HG02623 (cell line): ENCODE measurements at regions not wholly inside any gene's neighbourhood (a gene's known extent, or its start where the extent isn't known, plus 50 kb on each side); places are given as distances from the start of the nearest gene placed in this dataset.
A peak's percentile ranks its signal among the peaks of the same experiment; 100 is the strongest.
"Not testable (repeated sequence)": the region's sequence is repeated elsewhere in the genome, so short reads cannot be mapped to it uniquely, and the experiment has no call there.

Experiments used
- ATAC-seq: cut with Tn5 transposase; IDR thresholded peaks from one replicate; pipeline ENCODE4 v1.9.1; 2021; ENCODE audit warnings: moderate library complexity; ENCODE audit not compliant: unreplicated experiment

GRCh38 chr14:30256627-30257026, 302.3 kb upstream of the G2E3 start:
- no peak for ATAC-seq

DNA sequence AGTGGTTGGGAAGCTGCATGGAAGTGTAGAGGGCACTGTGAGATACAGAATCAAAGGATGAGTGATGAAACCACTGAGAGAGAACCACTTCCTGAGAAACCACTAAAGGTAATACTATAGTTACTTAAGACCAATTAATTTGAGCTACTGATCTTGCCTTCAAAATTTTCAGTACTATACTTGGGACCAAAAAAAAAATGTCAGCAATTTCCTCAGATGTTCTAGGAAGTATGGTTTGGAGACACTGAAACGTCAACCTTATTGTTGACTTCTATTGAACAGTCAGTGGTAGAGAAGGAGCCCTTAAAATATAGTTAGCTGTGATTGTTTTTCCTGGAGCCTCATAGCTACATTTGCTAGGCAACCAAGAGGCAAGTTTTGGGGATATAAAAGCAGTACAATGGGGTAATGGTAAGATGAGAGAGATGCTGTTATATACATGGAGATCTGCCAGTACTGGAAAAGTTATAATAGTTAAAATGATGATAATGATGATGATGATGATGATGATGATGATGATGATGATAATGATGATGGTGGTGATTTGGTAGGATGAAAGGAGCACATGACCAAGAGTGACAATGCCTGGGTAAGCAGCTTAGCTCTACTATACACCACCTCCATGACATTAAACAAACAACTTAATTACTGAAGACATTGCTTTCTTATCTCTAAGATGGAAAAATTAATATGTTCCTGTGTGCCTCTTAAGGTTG, 300.9 kb upstream of the G2E3 start:
- no peak for ATAC-seq

GRCh38 chr14:30260833-30261607, 297.9 kb upstream of the G2E3 start:
- no peak for ATAC-seq

DNA sequence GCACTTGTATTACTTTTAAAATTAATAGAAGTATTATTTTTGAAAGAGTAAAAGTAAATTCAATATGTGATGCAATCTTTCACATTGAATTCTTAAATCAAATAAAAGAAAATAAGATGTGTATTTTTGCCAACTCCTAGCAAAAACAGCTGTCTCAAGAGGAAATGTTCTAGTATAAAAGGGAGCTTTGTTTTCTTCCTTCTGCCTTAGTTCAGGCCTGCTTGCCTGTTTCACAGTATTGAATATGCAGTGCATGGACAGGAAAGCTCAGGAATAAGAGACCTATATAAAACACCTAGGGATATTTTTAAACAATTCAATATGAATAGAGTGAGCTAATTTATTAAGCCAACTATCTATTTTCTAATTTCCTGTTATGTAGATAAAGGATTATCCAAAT, 294.8 kb upstream of the G2E3 start:
- no peak for ATAC-seq

DNA sequence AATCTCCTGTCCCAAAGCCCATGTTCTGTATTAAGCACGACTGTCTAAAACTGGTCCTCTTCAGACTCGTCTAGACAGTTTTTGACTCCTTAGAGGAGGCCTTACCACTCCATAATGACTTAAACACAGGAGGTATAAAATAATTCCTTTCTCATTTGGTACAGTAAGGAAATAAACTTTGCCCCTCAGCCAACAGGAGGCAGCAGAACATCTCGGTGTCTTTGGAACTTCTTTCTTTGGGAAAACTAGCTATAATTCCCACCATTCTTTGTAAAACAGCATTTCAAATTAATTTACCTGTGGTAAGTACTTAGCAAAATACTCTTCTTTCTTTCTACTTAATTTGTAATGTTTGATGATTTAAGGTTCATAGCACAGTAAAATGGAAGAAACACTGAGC, 292.7 kb upstream of the G2E3 start:
- no peak for ATAC-seq

DNA sequence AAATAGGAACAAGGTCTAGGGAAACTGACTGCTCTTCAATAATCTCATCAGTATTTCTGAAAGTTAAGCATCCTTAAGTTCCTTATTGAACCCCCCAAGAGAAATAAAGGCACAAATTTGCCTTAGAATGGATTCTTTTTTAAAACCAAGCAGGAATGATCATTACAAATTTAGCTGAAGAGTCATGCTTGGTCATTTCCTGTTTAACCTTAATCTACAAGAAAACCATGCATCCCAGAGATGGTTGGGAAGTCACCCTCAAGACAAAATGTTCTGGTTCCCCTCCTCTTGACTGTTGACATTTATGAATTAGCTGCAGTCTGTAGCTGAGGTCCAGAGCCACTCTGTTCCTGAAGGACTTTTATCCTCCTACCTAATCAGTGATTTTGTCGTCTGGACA, 291.8 kb upstream of the G2E3 start:
- ATAC-seq: no peak

- ATAC-seq: peak; percentile 99
Measured at GRCh38 chr14:30270200-30271161, 288.5 kb upstream of the G2E3 start.

GRCh38 chr14:30271811-30272323, 287.1 kb upstream of the G2E3 start:
- ATAC-seq: no peak

DNA sequence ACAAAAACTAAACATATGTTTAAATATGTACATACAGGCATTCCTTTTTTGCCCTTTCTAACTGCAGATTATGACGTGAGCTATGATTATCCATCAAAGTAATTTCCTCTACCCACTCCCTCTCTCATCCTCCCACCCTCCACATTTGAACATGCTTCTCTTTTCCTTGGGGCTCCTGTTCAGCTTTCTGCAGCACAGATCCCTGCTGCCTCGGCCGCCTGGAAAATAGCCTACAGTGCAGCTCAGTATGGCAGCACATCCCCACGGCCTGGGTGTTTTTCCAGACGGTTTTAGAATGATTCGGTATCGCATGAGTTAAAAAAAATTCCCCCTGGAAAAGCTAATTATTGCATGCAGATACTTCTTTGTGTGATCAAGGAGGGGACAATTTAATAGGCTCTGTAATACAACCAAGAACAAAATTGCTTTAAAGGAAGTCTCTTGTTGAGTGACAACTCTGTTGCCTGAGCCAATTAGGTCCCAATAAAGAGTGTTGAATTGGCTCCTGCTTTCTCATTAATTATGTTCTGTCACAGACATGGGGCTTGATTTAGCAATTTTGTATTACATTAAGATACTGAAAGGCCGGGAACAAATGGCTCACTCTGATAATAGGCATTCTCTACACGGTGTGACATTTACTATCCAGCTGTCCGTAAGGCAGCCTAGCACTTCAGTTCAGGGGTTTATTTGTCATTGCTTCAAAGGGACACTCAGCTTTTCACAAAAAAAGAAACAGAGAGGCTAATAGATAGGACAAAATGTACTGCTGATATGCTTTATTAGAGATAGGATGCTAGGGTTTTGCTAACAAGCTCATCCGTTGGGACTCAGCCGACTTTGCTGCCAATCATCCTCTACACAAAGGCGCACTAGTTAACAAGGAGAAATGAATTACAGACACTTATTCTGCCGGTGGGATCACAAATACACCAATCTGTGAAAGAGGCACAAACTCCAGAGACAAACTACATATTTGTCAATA, 285.8 kb upstream of the G2E3 start:
- no peak for ATAC-seq

DNA sequence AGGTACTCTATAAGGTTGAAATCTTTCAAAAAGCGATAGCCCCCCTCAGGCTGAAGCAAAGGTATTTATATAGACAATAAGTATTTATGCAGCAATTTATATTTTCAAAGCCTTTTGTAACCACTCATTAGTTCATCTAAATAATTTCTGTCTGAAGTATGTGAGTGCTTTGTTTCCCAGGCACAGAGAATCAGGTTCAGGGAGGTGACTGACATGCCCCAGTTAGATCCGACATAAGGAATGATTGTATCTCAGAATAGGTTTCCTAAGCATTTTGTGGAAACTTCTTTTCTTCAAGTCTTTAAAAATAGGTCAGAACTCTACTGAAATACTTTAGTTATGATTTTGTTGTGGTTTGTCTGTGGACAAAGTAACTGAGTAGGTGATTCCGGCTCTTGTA, 283.4 kb upstream of the G2E3 start:
- no peak for ATAC-seq

- ATAC-seq: no peak
Measured at GRCh38 chr14:30277268-30277667, 281.7 kb upstream of the G2E3 start.

GRCh38 chr14:30278856-30279255, 280.1 kb upstream of the G2E3 start:
- ATAC-seq: not testable (repeated sequence)

DNA sequence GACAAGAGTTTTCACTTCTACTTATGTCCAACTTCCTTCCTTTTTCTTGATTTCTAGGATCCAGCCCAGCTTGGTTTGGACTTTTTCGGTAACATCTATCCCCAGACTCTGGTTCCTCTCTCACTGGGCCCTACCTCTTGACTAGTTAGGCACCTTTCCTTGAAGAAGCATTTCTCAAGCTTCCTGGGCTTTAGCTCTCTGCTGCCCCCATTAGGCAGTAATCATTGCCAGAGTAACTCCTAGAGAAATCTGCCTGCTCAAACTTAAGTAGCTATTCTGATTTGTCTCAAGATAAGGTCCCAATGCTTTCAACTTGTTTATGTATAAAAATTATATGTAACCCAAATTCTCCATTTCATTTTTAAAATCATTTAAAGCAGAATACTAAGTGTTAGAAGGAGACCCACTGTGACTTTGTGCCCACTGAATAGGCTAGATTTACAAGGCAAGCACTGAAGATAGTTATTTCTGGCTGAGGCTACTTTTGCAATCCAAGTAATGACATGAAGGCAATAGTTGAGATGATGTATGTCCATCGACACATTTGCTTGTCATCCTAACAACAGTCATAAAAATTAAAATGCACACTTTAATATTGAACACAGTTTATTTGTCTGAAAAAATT, 275.0 kb upstream of the G2E3 start:
- no peak for ATAC-seq

DNA sequence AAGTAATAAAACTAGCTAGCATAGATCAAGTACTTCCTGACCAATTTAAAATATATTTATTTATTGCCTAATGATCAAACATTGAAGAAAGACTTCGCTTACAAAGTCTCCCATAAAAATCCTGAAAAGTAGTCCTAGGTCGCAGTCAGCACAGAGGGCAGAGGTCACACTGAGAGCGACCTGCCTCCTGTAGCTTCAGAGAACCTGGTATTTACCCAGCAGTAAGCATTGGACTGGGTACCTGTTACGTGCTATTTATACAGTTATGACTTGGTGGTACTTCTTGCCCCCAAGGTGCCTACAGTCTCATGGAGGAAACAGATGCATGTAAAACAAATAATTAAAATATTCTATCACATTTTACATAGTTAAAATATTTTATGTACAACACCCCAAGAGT, 274.1 kb upstream of the G2E3 start:
- no peak for ATAC-seq

GRCh38 chr14:30287579-30288445, 271.1 kb upstream of the G2E3 start:
- no peak for ATAC-seq

DNA sequence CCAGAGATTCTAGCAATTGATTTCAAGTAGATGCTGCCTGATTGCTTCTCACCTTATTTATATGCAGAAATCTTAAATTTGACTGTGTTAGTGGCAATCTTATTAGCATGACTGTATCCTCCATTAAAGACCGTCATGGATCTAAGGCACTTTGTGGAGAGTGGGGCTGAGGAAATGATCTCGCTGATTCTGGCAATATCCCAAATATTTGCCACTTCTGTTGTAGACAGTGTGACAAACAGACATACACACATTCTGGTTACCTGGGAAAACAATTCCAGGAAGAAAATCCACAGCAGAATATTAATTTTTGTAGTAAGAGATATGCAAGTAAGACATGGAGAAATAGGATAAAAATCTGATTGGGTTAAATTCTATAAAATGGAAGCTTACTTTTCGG, 269.0 kb upstream of the G2E3 start:
- no peak for ATAC-seq

DNA sequence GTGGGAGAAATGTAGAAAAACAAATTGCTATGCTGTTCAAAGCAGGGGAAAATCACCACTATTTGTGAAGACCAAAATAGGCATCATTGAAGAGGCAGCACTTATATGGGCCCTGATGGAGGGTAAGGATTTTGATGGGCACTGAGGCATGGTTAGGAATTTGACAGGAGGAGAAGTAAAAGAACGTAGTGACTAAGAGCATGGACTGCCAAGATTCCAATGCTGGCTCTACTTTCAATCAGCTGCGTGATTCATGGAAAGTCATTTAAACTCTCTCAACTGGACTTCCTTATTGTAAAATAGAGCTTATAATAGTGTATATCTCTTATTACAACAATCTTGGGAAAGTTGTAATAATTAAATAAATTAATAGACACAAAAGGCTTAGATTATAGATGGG, 267.7 kb upstream of the G2E3 start:
- ATAC-seq: no peak

- ATAC-seq: no peak
Measured at GRCh38 chr14:30292541-30292940, 266.4 kb upstream of the G2E3 start.

DNA sequence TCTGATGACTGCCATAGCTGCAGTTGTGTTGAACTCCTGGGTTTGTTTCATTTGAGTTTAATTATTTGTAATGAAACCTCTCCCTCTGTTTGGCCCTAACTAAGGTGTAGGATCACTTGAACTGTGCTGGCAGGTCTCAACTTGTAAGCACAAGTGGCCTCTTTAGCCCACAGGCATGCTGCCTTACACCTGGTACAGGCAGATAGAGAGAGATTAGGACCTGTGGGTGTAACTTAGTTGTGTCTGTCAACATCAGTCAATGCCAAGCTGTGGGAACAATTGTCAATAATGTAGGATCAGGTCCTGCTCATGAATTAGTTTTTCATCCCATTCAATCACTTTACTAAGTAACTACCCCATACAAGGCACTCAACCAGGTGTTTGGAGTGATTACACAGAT, 263.0 kb upstream of the G2E3 start:
- no peak for ATAC-seq
